Pancreas (tissue), 10 donors: ENCODE measurements at regions not wholly inside any gene's neighbourhood (a gene's known extent, or its start where the extent isn't known, plus 50 kb on each side); places are given as distances from the start of the nearest gene placed in this dataset.
A peak's percentile ranks its signal among the peaks of the same experiment; 100 is the strongest.
"Not testable (repeated sequence)": the region's sequence is repeated elsewhere in the genome, so short reads cannot be mapped to it uniquely, and the experiment has no call there.

Experiments used
- ATAC-seq, 4 donors: fragments of 200-7000 bp; cut with Tn5 transposase; one replicate each; pipeline versions ENCODE4 v1.8.0 to v1.9.1; 2020; ENCODE audit warnings: mild to moderate bottlenecking in 4 of 4, moderate library complexity in 4 of 4
- DNase-seq, 6 donors: peaks; one replicate each; pipeline ENCODE4 v3.0.0-alpha.2; 2020
- FAIRE-seq: peaks from 2 replicates; lab custom pipeline; 2012; peaks lifted over from hg19 to GRCh38; lab: Jason Lieb, UNC
- H3K27ac ChIP-seq, 4 donors: fragments of 200-600 bp; sonication (generic); 1 replicate in 3 of 4; 2 replicates in 1 of 4; pipeline versions ENCODE4 v1.5.0 to v1.8.0; 2020
- H3K27me3 ChIP-seq, 4 donors: fragments of 200-600 bp; one replicate each; pipeline ENCODE4 v1.8.0; 2021
- H3K36me3 ChIP-seq, 3 donors: fragments of 200-600 bp; sonication (generic) in 1 of 3; one replicate each; pipeline versions ENCODE4 v1.5.0 to v1.8.0; 2020 to 2021
- H3K4me1 ChIP-seq, 3 donors: fragments of 200-600 bp; one replicate each; pipeline ENCODE4 v1.8.0; 2021
- H3K4me3 ChIP-seq, 4 donors: fragments of 200-600 bp; sonication (generic) in 2 of 4; one replicate each; pipeline versions ENCODE4 v1.5.0 to v1.8.0; 2020 to 2021
- H3K9me3 ChIP-seq, 4 donors: fragments of 200-600 bp; one replicate each; pipeline ENCODE4 v1.8.0; 2021
- CTCF ChIP-seq, 4 donors: fragments of 200-600 bp; sonication (generic) in 3 of 4; IDR thresholded peaks; one replicate each; pipeline versions ENCODE4 v1.5.0 to v1.8.0; 2021; ENCODE audit warnings: antibody characterized with exemption in 4 of 4
- WGBS, 2 donors: extraction: QIAGEN DNeasy Blood & Tissue Kit; methylation state at CpG; one replicate each; pipeline ENCODE4 v1.1.7; 2013; 5-methylcytosine and 5-hydroxymethylcytosine counted together
- intact Hi-C, 3 donors: fragments of 100-400 bp; cut with DNase I; formaldehyde crosslinking; loops; one replicate each; pipeline versions ENCODE4 v1.11.1 to v1.14.2; 2022
- donor health status: healthy with polysubstance abuse.
- donor health status: DM: no; HTN: no; CAD: no; lungs with moderate emphysema.
- donor health status: DM: no; HTN: no; CAD: no.
- donor health status: control.
- donor health status: control.
- donor health status: Bipolar disorder and iron deficiency.
- donor health status: DM: yes; HTN: yes; CAD: no.
- donor health status: DM: no; HTN: no; CAD: no.
- donor health status: DM: no; HTN: no; CAD: no.
- donor health status: DM: yes; HTN: yes; CAD: no.

- no peaks in the 10 kb centered on the region for H3K4me1 ChIP-seq
- no peaks in the 10 kb centered on the region for H3K36me3 ChIP-seq
- WGBS, 2 donors = 79 to 86% methylated on average over 41 of the region's 41 CpGs
- FAIRE-seq (no peak), ATAC-seq (no peak), DNase-seq (peak in 1 of 6 donors; percentile 51)
- H3K9me3 ChIP-seq = no peaks in the 10 kb centered on the region
- no peak for TF ChIP-seq CTCF (IDR thresholded peaks at IDR 0.05)
- H3K27me3 ChIP-seq = no peaks in the 10 kb centered on the region
- no peak overlapping the region for H3K4me3 ChIP-seq
- intact Hi-C loops = no loop called here
- H3K27ac ChIP-seq = no peak overlapping the region
Observed at GRCh38 chr12:38201461-38202276, 114.9 kb upstream of the ALG10B start.

DNA sequence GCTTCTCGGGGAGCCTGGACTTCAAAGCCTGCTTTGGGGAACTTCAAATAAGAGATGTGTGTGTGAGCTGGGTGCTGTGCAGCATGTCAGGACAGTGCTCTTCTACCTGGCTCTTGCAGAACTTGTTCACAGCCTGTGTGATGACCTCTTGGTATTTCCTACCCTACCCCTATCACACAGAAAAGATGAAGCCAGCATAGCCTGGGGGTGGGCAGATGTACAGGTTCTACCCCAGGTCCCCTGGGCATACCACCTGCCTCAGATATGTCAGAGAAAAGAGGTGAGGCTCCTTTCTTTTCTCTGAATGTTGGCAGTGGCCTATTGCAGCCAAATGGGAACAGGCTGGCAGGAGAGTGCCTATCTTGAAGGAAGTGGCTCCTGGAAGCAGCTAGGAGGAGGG is 111.7 kb upstream of the ALG10B start:
- DNase-seq (no peak), FAIRE-seq (no peak), ATAC-seq (no peak)
- H3K9me3 ChIP-seq = no peaks in the 10 kb centered on the region
- no peaks in the 10 kb centered on the region for H3K36me3 ChIP-seq
- WGBS, 2 donors = 65 to 90% methylated on average over 1 of the region's 1 CpG
- intact Hi-C loops = no loop called here
- no peaks in the 10 kb centered on the region for H3K4me1 ChIP-seq
- H3K27ac ChIP-seq = no peak overlapping the region
- no peak for TF ChIP-seq CTCF (IDR thresholded peaks at IDR 0.05)
- H3K27me3 ChIP-seq = no peaks in the 10 kb centered on the region
- H3K4me3 ChIP-seq = no peak overlapping the region

GRCh38 chr12:38222011-38222410 is 94.6 kb upstream of the ALG10B start:
- no peaks in the 10 kb centered on the region for H3K4me1 ChIP-seq
- TF ChIP-seq CTCF (IDR thresholded peaks at IDR 0.05) = no peak
- H3K27ac ChIP-seq = no peak overlapping the region
- H3K36me3 ChIP-seq = no peaks in the 10 kb centered on the region
- 39 to 41% methylated on average over 5 of the region's 5 CpGs for WGBS, 2 donors
- H3K9me3 ChIP-seq = no peaks in the 10 kb centered on the region
- no peak for DNase-seq
- FAIRE-seq = no peak
- H3K27me3 ChIP-seq = no peaks in the 10 kb centered on the region
- intact Hi-C loops = no loop called here
- H3K4me3 ChIP-seq = no peak overlapping the region
- no peak for ATAC-seq

DNA sequence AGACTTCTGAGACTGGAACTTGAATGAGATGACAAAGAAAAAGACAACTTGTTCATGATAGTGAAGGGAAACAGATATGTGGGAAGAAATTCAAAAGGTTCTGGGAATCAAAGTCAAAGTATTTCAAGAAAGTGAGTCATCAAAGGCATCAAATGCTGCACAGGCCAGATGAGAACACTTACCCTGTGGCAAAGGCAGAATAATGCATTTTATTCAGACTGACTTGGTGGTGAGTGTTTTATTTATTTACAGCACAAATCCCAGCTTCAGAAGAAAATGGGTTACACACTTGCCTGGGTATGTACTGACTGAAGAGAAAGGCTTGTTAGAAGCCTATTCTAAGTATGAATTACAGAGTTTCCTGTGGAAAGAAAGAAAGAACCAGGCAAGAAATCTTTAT is 78.2 kb upstream of the ALG10B start:
- H3K27ac ChIP-seq, H3K4me1 ChIP-seq, H3K4me3 ChIP-seq, H3K27me3 ChIP-seq, FAIRE-seq, H3K36me3 ChIP-seq, DNase-seq, ATAC-seq, intact Hi-C loops, H3K9me3 ChIP-seq: not testable (repeated sequence)

- H3K27ac ChIP-seq = no peak overlapping the region
- FAIRE-seq (no peak), DNase-seq (no peak), ATAC-seq (no peak)
- no peak overlapping the region for H3K4me3 ChIP-seq
- H3K36me3 ChIP-seq = no peaks in the 10 kb centered on the region
- intact Hi-C loops = no loop called here
- H3K27me3 ChIP-seq = no peaks in the 10 kb centered on the region
- H3K9me3 ChIP-seq = no peaks in the 10 kb centered on the region
- TF ChIP-seq CTCF (IDR thresholded peaks at IDR 0.05) = no peak
- H3K4me1 ChIP-seq = no peaks in the 10 kb centered on the region
Observed at GRCh38 chr12:38253778-38254177, 62.8 kb upstream of the ALG10B start.
